ENCODE measurements at regions not wholly inside any gene's neighbourhood (a gene's known extent, or its start where the extent isn't known, plus 50 kb on each side); places are given as distances from the start of the nearest gene placed in this dataset.

DNA sequence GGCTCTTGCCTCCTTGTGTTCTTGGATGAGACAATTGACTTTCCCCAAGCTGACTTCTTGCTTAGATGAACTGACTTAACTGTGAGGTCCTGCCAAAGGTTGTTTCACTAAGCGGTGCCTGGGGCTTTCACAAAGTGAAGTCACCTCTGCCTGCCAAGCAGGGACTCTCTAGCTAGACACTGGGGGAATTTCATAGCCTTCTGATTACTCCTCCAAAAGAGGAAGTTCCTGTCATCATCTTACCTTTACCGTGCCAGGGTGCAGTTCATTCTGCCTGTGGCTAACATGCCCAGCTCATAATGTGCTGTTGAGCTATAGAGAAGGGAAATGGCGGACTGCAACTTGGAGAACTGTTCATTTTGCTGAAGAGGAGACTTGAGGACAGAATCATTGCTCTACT is 472.0 kb upstream of the WWC1 start:
- no peak for DNase-seq (ENCODE audit: low spot score)
- TF ChIP-seq EZH2phosphoT487 (IDR thresholded peaks at IDR 0.05; ENCODE audit: borderline replicate concordance, low read depth, low read length) = no peak
- TF ChIP-seq, protein P1, sequence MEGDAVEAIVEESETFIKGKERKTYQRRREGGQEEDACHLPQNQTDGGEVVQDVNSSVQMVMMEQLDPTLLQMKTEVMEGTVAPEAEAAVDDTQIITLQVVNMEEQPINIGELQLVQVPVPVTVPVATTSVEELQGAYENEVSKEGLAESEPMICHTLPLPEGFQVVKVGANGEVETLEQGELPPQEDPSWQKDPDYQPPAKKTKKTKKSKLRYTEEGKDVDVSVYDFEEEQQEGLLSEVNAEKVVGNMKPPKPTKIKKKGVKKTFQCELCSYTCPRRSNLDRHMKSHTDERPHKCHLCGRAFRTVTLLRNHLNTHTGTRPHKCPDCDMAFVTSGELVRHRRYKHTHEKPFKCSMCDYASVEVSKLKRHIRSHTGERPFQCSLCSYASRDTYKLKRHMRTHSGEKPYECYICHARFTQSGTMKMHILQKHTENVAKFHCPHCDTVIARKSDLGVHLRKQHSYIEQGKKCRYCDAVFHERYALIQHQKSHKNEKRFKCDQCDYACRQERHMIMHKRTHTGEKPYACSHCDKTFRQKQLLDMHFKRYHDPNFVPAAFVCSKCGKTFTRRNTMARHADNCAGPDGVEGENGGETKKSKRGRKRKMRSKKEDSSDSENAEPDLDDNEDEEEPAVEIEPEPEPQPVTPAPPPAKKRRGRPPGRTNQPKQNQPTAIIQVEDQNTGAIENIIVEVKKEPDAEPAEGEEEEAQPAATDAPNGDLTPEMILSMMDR (conservative IDR thresholded peaks at IDR 0.05; ENCODE audit: low read length) = no peak
- Histone ChIP-seq H4K20me1 (ENCODE audit: insufficient read depth, low read length) (no peaks in the 10 kb centered on the region), H2AFZ (ENCODE audit: low read length) (no peak overlapping the region), H3K27ac (ENCODE audit: low read depth, low read length, poor library complexity, severe bottlenecking) (no peak overlapping the region), H3K79me2 (ENCODE audit: insufficient read depth, low read depth, low read length) (no peaks in the 10 kb centered on the region), H3K9me2 (ENCODE audit: insufficient read depth, low read length) (no peaks in the 10 kb centered on the region), H3K4me3 (ENCODE audit: low read depth, low read length, poor library complexity, severe bottlenecking) (no peak overlapping the region), H3K9me3 (ENCODE audit: low read length) (no peaks in the 10 kb centered on the region), H3K4me1 (ENCODE audit: insufficient read depth, low read length, poor library complexity, severe bottlenecking) (no peaks in the 10 kb centered on the region), H3K4me2 (ENCODE audit: low read length) (no peak overlapping the region), H3K36me3 (ENCODE audit: insufficient read depth, low read length) (no peaks in the 10 kb centered on the region)
- BruUV-seq (replicated peaks) = no TSS peak
- CTCF ChIA-PET (ENCODE audit: unreplicated experiment) = no interaction called here
- POLR2A ChIA-PET = no interaction called here
- intact Hi-C loops (cut with micrococcal nuclease; ENCODE audit: unreplicated experiment) = no loop called here

DNA sequence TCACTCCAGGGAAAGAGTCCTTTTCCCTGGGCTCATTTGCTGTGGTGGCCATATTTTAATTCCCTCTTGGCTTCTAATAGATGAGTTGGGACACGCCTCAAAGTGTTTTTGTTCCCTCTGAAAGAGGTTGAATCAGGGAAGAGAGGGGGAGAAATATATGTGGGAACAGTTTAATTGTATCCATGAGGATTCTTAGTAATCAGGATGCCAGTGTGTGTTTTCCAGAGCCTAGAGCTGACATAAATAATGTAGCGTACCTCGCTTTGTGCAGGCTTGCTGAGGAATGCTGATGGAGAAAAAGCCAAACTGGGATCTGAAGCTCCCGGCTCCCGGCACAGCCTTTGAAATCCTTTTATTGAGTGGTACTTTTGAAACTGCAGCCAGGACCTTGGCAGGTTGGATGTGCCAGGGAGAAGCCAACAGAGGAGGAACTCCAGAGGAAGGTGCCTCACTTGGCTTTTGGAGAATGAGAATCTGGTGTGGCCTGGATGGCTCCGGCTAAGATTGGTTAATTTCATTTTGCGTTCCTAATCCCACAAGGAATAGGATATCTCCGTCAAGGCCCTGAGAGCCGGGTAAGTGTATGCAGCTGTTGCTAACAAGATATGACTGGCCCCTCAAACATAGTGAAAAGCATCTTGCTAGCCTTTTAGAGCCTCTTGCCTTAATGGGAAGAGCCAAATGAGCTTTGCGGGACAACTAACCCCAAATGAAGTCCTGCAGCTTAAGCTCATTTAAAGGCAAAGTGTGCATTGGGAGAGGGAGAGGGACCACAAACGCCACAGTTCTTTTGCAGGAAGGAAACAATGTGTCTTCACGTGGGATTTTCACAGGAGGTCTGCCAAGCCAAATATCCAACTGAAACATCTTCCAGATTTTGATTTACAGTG is 471.1 kb upstream of the WWC1 start:
- CTCF ChIA-PET (ENCODE audit: unreplicated experiment) = no interaction called here
- H3K4me2 ChIP-seq (ENCODE audit: low read length) = no peak overlapping the region
- no peaks in the 10 kb centered on the region for H3K9me3 ChIP-seq (ENCODE audit: low read length)
- H2AFZ ChIP-seq (ENCODE audit: low read length) = no peak overlapping the region
- no peaks in the 10 kb centered on the region for H4K20me1 ChIP-seq (ENCODE audit: insufficient read depth, low read length)
- no peaks in the 10 kb centered on the region for H3K36me3 ChIP-seq (ENCODE audit: insufficient read depth, low read length)
- intact Hi-C loops (cut with micrococcal nuclease; ENCODE audit: unreplicated experiment) = no loop called here
- POLR2A ChIA-PET = no interaction called here
- H3K27ac ChIP-seq (ENCODE audit: low read depth, low read length, poor library complexity, severe bottlenecking) = no peak overlapping the region
- no peaks in the 10 kb centered on the region for H3K4me1 ChIP-seq (ENCODE audit: insufficient read depth, low read length, poor library complexity, severe bottlenecking)
- DNase-seq (ENCODE audit: low spot score) = no peak
- no peak overlapping the region for H3K4me3 ChIP-seq (ENCODE audit: low read depth, low read length, poor library complexity, severe bottlenecking)
- H3K79me2 ChIP-seq (ENCODE audit: insufficient read depth, low read depth, low read length) = no peaks in the 10 kb centered on the region
- no peak for TF ChIP-seq EZH2phosphoT487 (IDR thresholded peaks at IDR 0.05; ENCODE audit: borderline replicate concordance, low read depth, low read length)
- TF ChIP-seq, protein P1 (conservative IDR thresholded peaks at IDR 0.05; ENCODE audit: low read length) = no peak
- no peaks in the 10 kb centered on the region for H3K9me2 ChIP-seq (ENCODE audit: insufficient read depth, low read length)
- no TSS peak for BruUV-seq (replicated peaks)

DNA sequence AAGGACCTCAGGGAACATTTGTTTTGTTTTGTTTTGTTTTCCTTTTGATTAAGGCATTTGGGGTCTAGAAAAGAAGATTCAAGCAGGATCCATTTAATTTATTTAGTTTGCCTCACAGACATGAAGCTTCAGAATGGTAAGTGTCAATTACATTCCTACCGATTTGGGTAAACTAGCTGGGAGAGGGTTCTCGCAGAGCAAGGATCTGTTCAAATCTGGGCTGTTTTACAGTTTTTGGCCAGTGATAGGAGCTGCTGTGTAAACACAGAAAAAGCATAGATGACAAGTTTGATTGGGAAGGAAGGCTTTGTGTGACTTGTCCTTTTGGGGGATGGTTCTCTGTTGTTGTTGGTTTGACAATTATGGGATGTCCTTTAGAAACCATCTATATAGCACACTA is 470.3 kb upstream of the WWC1 start:
- H3K4me3 ChIP-seq (ENCODE audit: low read depth, low read length, poor library complexity, severe bottlenecking) = no peak overlapping the region
- H3K9me2 ChIP-seq (ENCODE audit: insufficient read depth, low read length) = no peaks in the 10 kb centered on the region
- no peak overlapping the region for H3K4me2 ChIP-seq (ENCODE audit: low read length)
- no peak overlapping the region for H3K27ac ChIP-seq (ENCODE audit: low read depth, low read length, poor library complexity, severe bottlenecking)
- no peaks in the 10 kb centered on the region for H3K79me2 ChIP-seq (ENCODE audit: insufficient read depth, low read depth, low read length)
- no peak overlapping the region for H2AFZ ChIP-seq (ENCODE audit: low read length)
- POLR2A ChIA-PET = no interaction called here
- BruUV-seq (replicated peaks) = no TSS peak
- intact Hi-C loops (cut with micrococcal nuclease; ENCODE audit: unreplicated experiment) = no loop called here
- H4K20me1 ChIP-seq (ENCODE audit: insufficient read depth, low read length) = no peaks in the 10 kb centered on the region
- no peaks in the 10 kb centered on the region for H3K36me3 ChIP-seq (ENCODE audit: insufficient read depth, low read length)
- H3K9me3 ChIP-seq (ENCODE audit: low read length) = no peaks in the 10 kb centered on the region
- no peaks in the 10 kb centered on the region for H3K4me1 ChIP-seq (ENCODE audit: insufficient read depth, low read length, poor library complexity, severe bottlenecking)
- CTCF ChIA-PET (ENCODE audit: unreplicated experiment) = no interaction called here
- no peak for TF ChIP-seq EZH2phosphoT487 (IDR thresholded peaks at IDR 0.05; ENCODE audit: borderline replicate concordance, low read depth, low read length)
- TF ChIP-seq, protein P1 (conservative IDR thresholded peaks at IDR 0.05; ENCODE audit: low read length) = no peak
- DNase-seq (ENCODE audit: low spot score) = no peak
